ENCODE measurements at regions not wholly inside any gene's neighbourhood (a gene's known extent, or its start where the extent isn't known, plus 50 kb on each side); places are given as distances from the start of the nearest gene placed in this dataset.
"Not testable (repeated sequence)": the region's sequence is repeated elsewhere in the genome, so short reads cannot be mapped to it uniquely, and the experiment has no call there.

DNA sequence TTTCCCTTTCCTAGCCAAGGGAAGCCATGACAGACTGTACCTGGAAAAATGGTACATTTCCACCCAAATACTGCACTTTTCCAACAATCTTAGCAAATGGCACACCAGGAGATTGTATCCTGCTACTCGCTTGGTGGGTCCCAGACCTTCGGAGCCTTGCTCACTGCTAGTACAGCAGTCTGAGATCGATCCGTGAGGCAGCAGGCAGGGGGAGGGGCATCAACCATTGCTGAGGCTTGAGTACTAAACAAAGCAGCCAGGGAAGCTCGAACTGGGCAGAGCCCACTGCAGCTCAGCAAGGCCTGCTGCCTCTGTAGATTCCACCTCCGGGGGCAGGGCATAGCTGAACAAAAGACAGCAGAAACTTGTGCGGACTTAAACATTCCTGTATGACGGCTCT lies 218.8 kb downstream of the LRIG3 start:
- Histone ChIP-seq H3K4me3 (no peak overlapping the region), H3K27me3 (no peaks in the 10 kb centered on the region), H3K4me1 (no peaks in the 10 kb centered on the region), H3K27ac (no peak overlapping the region), H3K9me3 (peaks cover 0 to 2% of the 10 kb centered on the region in 2 donors), H3K36me3 (no peaks in the 10 kb centered on the region)
- intact Hi-C loops (cut with DNase I) = no loop called here
- no peak for DNase-seq (ENCODE audit: low spot score in 2 of 2)
- TF ChIP-seq, protein P1, sequence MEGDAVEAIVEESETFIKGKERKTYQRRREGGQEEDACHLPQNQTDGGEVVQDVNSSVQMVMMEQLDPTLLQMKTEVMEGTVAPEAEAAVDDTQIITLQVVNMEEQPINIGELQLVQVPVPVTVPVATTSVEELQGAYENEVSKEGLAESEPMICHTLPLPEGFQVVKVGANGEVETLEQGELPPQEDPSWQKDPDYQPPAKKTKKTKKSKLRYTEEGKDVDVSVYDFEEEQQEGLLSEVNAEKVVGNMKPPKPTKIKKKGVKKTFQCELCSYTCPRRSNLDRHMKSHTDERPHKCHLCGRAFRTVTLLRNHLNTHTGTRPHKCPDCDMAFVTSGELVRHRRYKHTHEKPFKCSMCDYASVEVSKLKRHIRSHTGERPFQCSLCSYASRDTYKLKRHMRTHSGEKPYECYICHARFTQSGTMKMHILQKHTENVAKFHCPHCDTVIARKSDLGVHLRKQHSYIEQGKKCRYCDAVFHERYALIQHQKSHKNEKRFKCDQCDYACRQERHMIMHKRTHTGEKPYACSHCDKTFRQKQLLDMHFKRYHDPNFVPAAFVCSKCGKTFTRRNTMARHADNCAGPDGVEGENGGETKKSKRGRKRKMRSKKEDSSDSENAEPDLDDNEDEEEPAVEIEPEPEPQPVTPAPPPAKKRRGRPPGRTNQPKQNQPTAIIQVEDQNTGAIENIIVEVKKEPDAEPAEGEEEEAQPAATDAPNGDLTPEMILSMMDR (IDR thresholded peaks at IDR 0.05) = no peak

DNA sequence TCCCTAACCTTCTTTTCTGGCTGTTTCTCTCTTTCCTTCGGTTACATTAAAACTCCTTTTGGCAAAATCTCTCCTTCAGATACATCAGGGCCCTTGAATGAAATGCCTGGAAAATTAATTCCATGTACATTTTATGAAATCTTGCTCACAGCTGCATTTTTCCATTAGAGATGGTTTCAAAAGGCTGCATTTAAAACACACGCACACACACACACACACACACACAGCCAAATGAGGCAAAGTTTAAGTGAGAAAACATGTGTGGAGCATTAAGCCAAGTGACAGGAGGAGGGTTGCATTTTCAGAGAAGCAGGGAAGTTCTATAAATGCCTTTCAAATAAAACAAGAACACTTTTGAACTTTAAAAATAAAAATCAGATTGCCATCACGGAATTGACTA lies 216.4 kb downstream of the LRIG3 start:
- H3K4me3 ChIP-seq = no peak overlapping the region
- no peaks in the 10 kb centered on the region for H3K4me1 ChIP-seq
- H3K36me3 ChIP-seq = no peaks in the 10 kb centered on the region
- intact Hi-C loops (cut with DNase I) = no loop called here
- TF ChIP-seq, protein P1 (IDR thresholded peaks at IDR 0.05) = no peak
- DNase-seq (ENCODE audit: low spot score in 2 of 2) = no peak
- peaks cover 0 to 2% of the 10 kb centered on the region in 2 donors for H3K9me3 ChIP-seq
- no peaks in the 10 kb centered on the region for H3K27me3 ChIP-seq
- H3K27ac ChIP-seq = no peak overlapping the region

DNA sequence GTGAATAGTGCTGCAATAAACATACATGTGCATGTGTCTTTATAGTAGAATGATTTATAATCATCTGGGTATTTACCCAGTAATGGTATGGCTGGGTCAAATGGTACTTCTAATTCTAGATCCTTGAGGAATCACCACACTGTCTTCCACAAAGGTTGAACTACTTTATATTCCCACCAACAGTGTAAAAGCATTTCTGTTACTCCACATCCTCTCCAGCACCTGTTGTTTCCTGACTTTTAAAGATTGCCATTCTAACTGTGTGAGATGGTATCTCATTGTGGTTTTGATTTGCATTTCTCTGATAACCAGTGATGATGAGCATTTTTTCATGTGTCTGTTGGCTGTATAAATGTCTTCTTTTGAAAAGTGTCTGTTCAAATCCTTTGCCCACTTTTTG lies 215.5 kb downstream of the LRIG3 start:
- H3K4me1 ChIP-seq; DNase-seq (ENCODE audit: low spot score in 2 of 2); H3K27ac ChIP-seq; H3K4me3 ChIP-seq; H3K9me3 ChIP-seq; intact Hi-C loops (cut with DNase I); H3K27me3 ChIP-seq; H3K36me3 ChIP-seq: not testable (repeated sequence)

DNA sequence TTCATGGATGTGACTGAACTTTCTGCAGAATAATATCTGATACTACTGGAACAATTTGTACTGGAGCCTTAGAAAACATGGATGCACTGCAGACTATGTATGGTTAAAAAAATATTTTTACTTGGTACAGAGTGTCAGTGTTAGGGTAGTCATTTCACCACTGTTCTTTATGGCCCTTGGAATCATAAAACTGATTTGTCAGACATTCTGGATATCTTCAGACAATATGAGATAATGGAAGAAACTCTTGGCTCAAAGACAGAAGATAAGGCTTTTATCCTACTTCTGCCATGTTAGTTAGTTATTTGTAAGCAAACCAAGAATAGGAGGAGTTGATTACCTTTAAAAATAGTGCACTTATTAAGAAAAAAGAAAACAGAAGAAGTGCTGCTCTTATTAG lies 209.4 kb downstream of the LRIG3 start:
- DNase-seq (ENCODE audit: low spot score in 2 of 2) = no peak
- Histone ChIP-seq H3K36me3 (no peaks in the 10 kb centered on the region), H3K4me3 (no peak overlapping the region), H3K27me3 (no peaks in the 10 kb centered on the region), H3K4me1 (no peaks in the 10 kb centered on the region), H3K27ac (no peak overlapping the region), H3K9me3 (peaks cover 0 to 13% of the 10 kb centered on the region in 2 donors)
- TF ChIP-seq, protein P1 (IDR thresholded peaks at IDR 0.05) = no peak
- intact Hi-C loops (cut with DNase I) = no loop called here

DNA sequence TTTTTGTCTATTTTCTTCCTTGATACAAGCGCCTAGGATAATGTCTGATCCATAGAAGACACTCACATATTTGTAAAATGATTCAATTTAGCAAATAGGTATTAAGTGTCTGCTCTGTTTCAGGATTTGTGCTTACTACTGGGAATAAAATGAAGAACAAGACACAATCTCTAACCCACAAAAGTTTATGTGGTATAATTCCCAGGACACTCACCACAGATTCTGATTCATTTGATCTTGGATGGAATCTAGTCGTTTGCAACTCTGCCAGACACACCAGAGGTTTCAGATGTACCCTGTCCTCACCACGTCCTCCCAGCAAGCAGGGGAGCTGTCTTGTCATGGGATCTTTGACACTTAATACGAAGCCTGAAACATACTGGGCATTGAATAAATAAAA lies 208.3 kb downstream of the LRIG3 start:
- Histone ChIP-seq H3K27me3 (no peaks in the 10 kb centered on the region), H3K9me3 (peaks cover 0 to 10% of the 10 kb centered on the region in 2 donors), H3K4me1 (no peaks in the 10 kb centered on the region), H3K36me3 (no peaks in the 10 kb centered on the region), H3K4me3 (no peak overlapping the region), H3K27ac (no peak overlapping the region)
- TF ChIP-seq, protein P1 (IDR thresholded peaks at IDR 0.05) = no peak
- intact Hi-C loops (cut with DNase I) = no loop called here
- no peak for DNase-seq (ENCODE audit: low spot score in 2 of 2)

DNA sequence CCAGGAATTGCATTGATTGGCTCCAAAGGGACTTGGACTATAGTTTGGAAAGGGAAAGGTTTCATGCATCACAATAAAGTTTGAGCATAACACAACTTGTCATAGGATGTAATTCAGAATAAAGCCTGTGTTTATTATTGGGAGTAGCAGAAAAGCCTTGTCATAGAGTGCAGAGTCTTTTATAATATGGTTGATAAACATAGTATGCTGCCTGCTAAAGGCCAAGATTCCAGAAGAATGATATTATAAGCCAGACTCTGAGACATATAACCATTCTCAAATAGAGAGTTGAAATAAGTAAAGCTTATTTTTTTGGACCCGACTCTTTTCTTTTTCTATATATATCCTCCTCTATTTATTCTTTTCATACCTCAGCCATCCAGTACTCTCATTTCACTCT lies 207.3 kb downstream of the LRIG3 start:
- H3K9me3 ChIP-seq = peaks cover 0 to 10% of the 10 kb centered on the region in 2 donors
- no peak overlapping the region for H3K4me3 ChIP-seq
- TF ChIP-seq, protein P1 (IDR thresholded peaks at IDR 0.05) = no peak
- H3K4me1 ChIP-seq = no peaks in the 10 kb centered on the region
- H3K27me3 ChIP-seq = no peaks in the 10 kb centered on the region
- no peak overlapping the region for H3K27ac ChIP-seq
- DNase-seq (ENCODE audit: low spot score in 2 of 2) = no peak
- intact Hi-C loops (cut with DNase I) = no loop called here
- H3K36me3 ChIP-seq = no peaks in the 10 kb centered on the region
